SK-N-MC (cell line): ENCODE measurements at regions not wholly inside any gene's neighbourhood (a gene's known extent, or its start where the extent isn't known, plus 50 kb on each side); places are given as distances from the start of the nearest gene placed in this dataset.

Experiments
- DNase-seq: peaks from one replicate; pipeline ENCODE4 v3.0.0-alpha.2; 2011; ENCODE audit warnings: low read depth, low spot score
- H3K27ac ChIP-seq: fragments of 200-600 bp; sonication (generic); 2 replicates; pipeline ENCODE4 v1.5.1; 2016; ENCODE audit warnings: mixed run types
- H3K36me3 ChIP-seq: fragments of 200-600 bp; sonication (generic); 2 replicates; pipeline ENCODE4 v1.6.1; 2017; ENCODE audit warnings: antibody characterized with exemption, low read length, mixed read lengths; ENCODE audit not compliant: insufficient read depth
- H3K4me3 ChIP-seq: fragments of 200-600 bp; sonication (generic); 2 replicates; pipeline ENCODE4 v1.5.1; 2016
- H3K9ac ChIP-seq: fragments of 200-600 bp; sonication (generic); 2 replicates; pipeline ENCODE4 v1.8.0; 2017; ENCODE audit warnings: mixed run types, mixed read lengths; ENCODE audit not compliant: insufficient read length
- H3K9me3 ChIP-seq: fragments of 200-600 bp; sonication (generic); 2 replicates; pipeline ENCODE4 v1.6.1; 2017; ENCODE audit warnings: low read depth, mild to moderate bottlenecking, antibody characterized with exemption, low read length, moderate library complexity, mixed read lengths
- EZH2 ChIP-seq: fragments of 200-600 bp; sonication (generic); IDR thresholded peaks from one replicate; pipeline ENCODE4 v1.6.1; 2017; ENCODE audit warnings: antibody characterized with exemption
- FOXP2 ChIP-seq: optimal IDR thresholded peaks from 2 replicates; pipeline ENCODE3; 2011; ENCODE audit warnings: mild to moderate bottlenecking, moderate library complexity; ENCODE audit not compliant: insufficient read depth; ENCODE audit errors: extremely low read length, control extremely low read depth
- POLR2AphosphoS5 ChIP-seq: IDR thresholded peaks from 2 replicates; pipeline ENCODE4 v1.6.1; 2012; ENCODE audit warnings: mild to moderate bottlenecking, low read depth, low read length, borderline replicate concordance

- DNase-seq, result no peak
- H3K4me3 ChIP-seq, result no peak overlapping the region
- no peak overlapping the region for H3K9ac ChIP-seq
- H3K27ac ChIP-seq, result no peak overlapping the region
- no peaks in the 10 kb centered on the region for H3K9me3 ChIP-seq
- TF ChIP-seq EZH2, result no peak
- TF ChIP-seq POLR2AphosphoS5, result no peak
- no peak for TF ChIP-seq FOXP2
- H3K36me3 ChIP-seq, result no peaks in the 10 kb centered on the region
Observed at GRCh38 chr10:131648386-131649020, 252.3 kb upstream of the PPP2R2D start.

GRCh38 chr10:131649617-131650016 lies 251.2 kb upstream of the PPP2R2D start:
- DNase-seq, result no peak
- Histone ChIP-seq H3K27ac (no peak overlapping the region), H3K4me3 (no peak overlapping the region), H3K36me3 (no peaks in the 10 kb centered on the region), H3K9ac (no peak overlapping the region), H3K9me3 (no peaks in the 10 kb centered on the region)
- TF ChIP-seq EZH2 (no peak), FOXP2 (no peak), POLR2AphosphoS5 (no peak)

DNA sequence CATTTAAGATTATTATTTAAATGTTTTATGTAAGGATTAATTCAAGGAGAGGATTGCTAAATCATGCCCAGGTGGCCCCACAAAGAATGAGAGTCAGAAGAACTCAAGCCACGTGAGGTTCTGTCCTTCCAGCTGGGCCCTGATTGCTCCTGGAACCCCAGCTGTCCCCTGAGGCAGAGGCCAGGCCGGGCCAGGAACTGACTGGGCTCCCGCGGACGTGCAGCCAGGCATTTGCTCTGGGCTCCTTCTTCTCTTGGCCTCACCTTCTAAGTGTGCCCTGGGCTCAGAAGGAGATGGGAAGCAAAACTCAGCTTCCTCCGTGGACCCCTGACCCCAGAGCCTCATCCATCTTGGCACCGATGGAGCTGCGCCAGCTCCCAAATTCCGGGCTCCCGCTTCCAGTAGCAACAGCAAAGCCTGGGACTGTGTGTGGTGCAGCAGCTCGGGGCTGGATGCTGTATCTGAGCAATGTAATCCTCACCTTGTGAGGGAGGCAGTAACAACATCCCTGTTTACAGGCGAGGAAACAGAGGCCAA lies 250.6 kb upstream of the PPP2R2D start:
- DNase-seq, result no peak
- no peak overlapping the region for H3K4me3 ChIP-seq
- no peaks in the 10 kb centered on the region for H3K36me3 ChIP-seq

GRCh38 chr10:131650771-131651673 lies 249.8 kb upstream of the PPP2R2D start:
- no peak for DNase-seq
- no peak overlapping the region for H3K27ac ChIP-seq
- H3K36me3 ChIP-seq, result no peaks in the 10 kb centered on the region
- TF ChIP-seq FOXP2 (no peak), EZH2 (no peak), POLR2AphosphoS5 (no peak)
- H3K9me3 ChIP-seq, result no peaks in the 10 kb centered on the region
- no peak overlapping the region for H3K9ac ChIP-seq
- H3K4me3 ChIP-seq, result no peak overlapping the region

More for the DNA sequence above, 250.6 kb upstream of the PPP2R2D start:
- no peak overlapping the region for H3K27ac ChIP-seq
- H3K9ac ChIP-seq, result no peak overlapping the region
- no peaks in the 10 kb centered on the region for H3K9me3 ChIP-seq
- TF ChIP-seq POLR2AphosphoS5 (no peak), EZH2 (no peak), FOXP2 (no peak)

DNA sequence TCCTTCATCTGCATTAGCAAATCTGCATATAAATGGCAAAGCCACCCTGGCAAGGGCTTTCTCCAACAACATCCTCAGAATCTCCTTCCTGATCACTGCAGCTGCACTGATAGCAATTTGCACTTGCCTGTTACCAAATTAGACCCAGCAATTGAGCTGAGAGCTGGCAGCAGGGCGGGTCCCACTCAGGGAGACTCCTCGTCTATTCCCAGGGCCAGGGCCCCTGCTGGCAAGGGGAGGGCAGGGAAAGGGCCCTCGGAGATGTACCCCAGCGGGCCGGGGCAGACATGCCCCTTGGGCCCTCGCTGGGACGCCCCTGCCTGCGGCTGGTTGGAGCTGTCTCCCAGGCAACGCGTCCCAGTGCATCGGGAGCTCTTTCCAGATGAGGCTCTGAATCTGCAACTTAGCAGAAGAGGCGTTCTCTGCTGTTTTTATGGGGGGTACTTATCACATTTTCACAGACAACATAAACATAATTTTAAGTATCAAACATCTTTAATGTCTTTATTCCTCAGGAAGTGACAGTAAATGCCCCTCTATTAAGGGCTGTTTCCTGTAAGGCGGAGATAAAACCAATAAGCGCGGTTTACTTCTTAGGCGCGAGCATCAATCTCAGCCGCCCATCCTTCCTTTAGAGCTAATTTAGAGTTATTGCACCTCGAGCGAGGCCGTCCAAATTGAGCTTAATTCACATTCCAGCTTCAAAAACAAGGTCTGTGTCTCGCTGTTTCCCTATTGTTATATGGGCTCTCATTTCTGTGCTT lies 249.0 kb upstream of the PPP2R2D start:
- Histone ChIP-seq H3K4me3 (no peak overlapping the region), H3K36me3 (no peaks in the 10 kb centered on the region), H3K27ac (no peak overlapping the region), H3K9ac (no peak overlapping the region), H3K9me3 (no peaks in the 10 kb centered on the region)
- DNase-seq, result no peak
- TF ChIP-seq EZH2 (no peak), FOXP2 (no peak), POLR2AphosphoS5 (no peak)

DNA sequence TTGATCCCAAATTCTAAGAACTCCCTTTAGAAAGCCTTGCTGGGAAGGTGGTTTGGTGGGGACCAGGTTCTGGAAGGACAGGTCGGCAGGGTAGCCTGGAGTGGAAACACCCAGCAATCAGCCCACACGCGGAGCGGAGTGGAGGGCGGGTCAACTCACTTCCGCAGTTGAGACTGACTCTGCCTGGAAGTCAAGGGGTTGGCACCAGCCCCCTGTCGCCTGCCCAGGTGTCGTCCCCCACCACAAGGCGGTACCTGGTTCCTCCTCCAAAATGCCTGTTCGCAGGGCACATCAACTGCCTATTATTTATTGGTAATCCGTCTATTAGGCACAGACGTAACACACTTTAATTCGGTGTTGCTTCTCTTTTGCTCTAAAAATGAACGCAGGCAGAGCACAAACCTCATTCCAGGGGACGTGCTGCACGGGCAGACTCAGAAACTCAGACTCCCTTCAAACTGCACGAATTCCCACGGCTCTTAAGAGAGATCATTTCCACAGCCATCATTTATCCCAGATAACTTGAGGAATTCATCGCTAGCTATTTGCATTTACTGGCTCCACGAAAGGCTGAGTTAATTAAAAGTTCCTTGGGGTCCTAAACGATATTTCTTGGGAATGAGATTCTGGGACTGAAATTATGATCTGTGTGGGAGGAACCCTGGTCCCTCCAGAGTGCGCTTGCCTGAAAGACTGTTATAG lies 248.2 kb upstream of the PPP2R2D start:
- no peak for TF ChIP-seq EZH2
- TF ChIP-seq FOXP2, result no peak
- no peak for TF ChIP-seq POLR2AphosphoS5
- DNase-seq, result no peak
- Histone ChIP-seq H3K36me3 (no peaks in the 10 kb centered on the region), H3K4me3 (no peak overlapping the region), H3K9me3 (no peaks in the 10 kb centered on the region), H3K9ac (no peak overlapping the region), H3K27ac (no peak overlapping the region)

- no peak for TF ChIP-seq POLR2AphosphoS5
- TF ChIP-seq FOXP2, result no peak
- TF ChIP-seq EZH2, result no peak
- Histone ChIP-seq H3K9me3 (no peaks in the 10 kb centered on the region), H3K4me3 (no peak overlapping the region), H3K36me3 (no peaks in the 10 kb centered on the region), H3K27ac (no peak overlapping the region), H3K9ac (no peak overlapping the region)
- DNase-seq, result no peak
Observed at GRCh38 chr10:131653140-131653539, 247.7 kb upstream of the PPP2R2D start.
